Left renal pelvis (tissue), 4 donors: ENCODE measurements at regions not wholly inside any gene's neighbourhood (a gene's known extent, or its start where the extent isn't known, plus 50 kb on each side); places are given as distances from the start of the nearest gene placed in this dataset.

Experiments
- DNase-seq, 4 donors: peaks; one replicate each; pipeline ENCODE4 v3.0.0-alpha.2; 2013; ENCODE audit warnings: low read depth in 4 of 4, low spot score in 3 of 4

- DNase-seq: no peak
These were observed 62.4 kb upstream of the PCSK6 start for GRCh38 chr15:101551696-101552591.

- DNase-seq: no peak
These were observed 60.6 kb upstream of the PCSK6 start for GRCh38 chr15:101550124-101550523.

- no peak for DNase-seq
These were observed 60.1 kb upstream of the PCSK6 start for GRCh38 chr15:101549647-101550046.

GRCh38 chr15:101547737-101548136 lies 58.2 kb upstream of the PCSK6 start:
- no peak for DNase-seq

- no peak for DNase-seq
These were observed 56.3 kb upstream of the PCSK6 start for GRCh38 chr15:101545548-101546505.

- no peak for DNase-seq
These were observed 55.1 kb upstream of the PCSK6 start for GRCh38 chr15:101544613-101544945.

GRCh38 chr15:101543926-101544612 lies 54.6 kb upstream of the PCSK6 start:
- DNase-seq: no peak

- DNase-seq: no peak
These were observed 53.9 kb upstream of the PCSK6 start for GRCh38 chr15:101543431-101543830.

GRCh38 chr15:101543026-101543390 lies 53.5 kb upstream of the PCSK6 start:
- no peak for DNase-seq

GRCh38 chr15:101542306-101543025 lies 53.0 kb upstream of the PCSK6 start:
- no peak for DNase-seq

- no peak for DNase-seq
These were observed 52.2 kb upstream of the PCSK6 start for GRCh38 chr15:101541501-101542292.

- no peak for DNase-seq
These were observed 51.2 kb upstream of the PCSK6 start for GRCh38 chr15:101540480-101541239.

- DNase-seq: no peak
These were observed 50.4 kb upstream of the PCSK6 start for GRCh38 chr15:101539930-101540329.

- DNase-seq: no peak
These were observed 50.0 kb upstream of the PCSK6 start for GRCh38 chr15:101539492-101539891.
